GM12878 (cell line): ENCODE measurements at regions not wholly inside any gene's neighbourhood (a gene's known extent, or its start where the extent isn't known, plus 50 kb on each side); places are given as distances from the start of the nearest gene placed in this dataset.

Experiments
- ATAC-seq: fragments of 200-7000 bp; cut with Tn5 transposase; 3 replicates; pipeline ENCODE4 v1.9.1; 2020; ENCODE audit warnings: mild to moderate bottlenecking, moderate library complexity
- BruUV-seq: library from RNA; stranded (reverse); fragments of 400-500 nt; replicated peaks from 2 replicates; lab custom pipeline; 2021; lab: Mats Ljungman, UMichigan
- CTCF ChIA-PET: fragments of 300-600 bp; sonication (Branson Sonifier 250); formaldehyde crosslinking; extraction: SDS; loops from one replicate; lab custom pipeline; 2021; ENCODE audit warnings: inconsistent platforms; lab: Yijun Ruan, JAX
- POLR2A ChIA-PET: fragments of 350-600 bp; formaldehyde crosslinking; extraction: SDS; loops from one replicate; lab custom pipeline; 2021; ENCODE audit warnings: inconsistent platforms; lab: Charles Lee
- RAD21 ChIA-PET: fragments of 300-600 bp; sonication (Branson Sonifier 250); formaldehyde crosslinking; loops from one replicate; lab custom pipeline; 2023; ENCODE audit warnings: antibody characterized with exemption; ENCODE audit not compliant: unreplicated experiment; lab: Charles Lee
- SMC1A ChIA-PET: fragments of 300-600 bp; sonication (Branson Sonifier 250); formaldehyde crosslinking; loops from one replicate; lab custom pipeline; 2023; ENCODE audit not compliant: unreplicated experiment, uncharacterized antibody; lab: Charles Lee
- DNase-seq: peaks from one replicate; pipeline ENCODE4 v3.0.0-alpha.2; 2011; ENCODE audit warnings: low read depth, low spot score
- FAIRE-seq: peaks from 3 replicates; lab custom pipeline; 2011; peaks lifted over from hg19 to GRCh38; lab: Jason Lieb, UNC
- H2AFZ ChIP-seq: 2 replicates; pipeline ENCODE4 v1.6.0; 2011; ENCODE audit warnings: low read depth, low read length, control low read depth; ENCODE audit not compliant: control insufficient read depth
- H3K27ac ChIP-seq: 2 replicates; pipeline ENCODE4 v1.5.1; 2011; ENCODE audit warnings: control low read depth; ENCODE audit not compliant: control insufficient read depth, insufficient read depth
- H3K27me3 ChIP-seq, 2 experiments: replicated peaks in 1 of 2; 2 replicates each; pipeline versions ENCODE4 v1.6.0 to v1.6.1; 2011; ENCODE audit warnings: low read length in 1 of 2; ENCODE audit not compliant: control insufficient read depth in 2 of 2, insufficient read depth in 2 of 2
- H3K36me3 ChIP-seq, 2 experiments: 2 replicates each; pipeline ENCODE4 v1.5.1; 2011; ENCODE audit warnings: low read length in 1 of 2; ENCODE audit not compliant: control insufficient read depth in 2 of 2, insufficient read depth in 2 of 2
- H3K4me1 ChIP-seq: 2 replicates; pipeline ENCODE4 v1.6.1; 2011; ENCODE audit warnings: mild to moderate bottlenecking, low read length, moderate library complexity, mixed read lengths; ENCODE audit not compliant: control insufficient read depth, insufficient read depth
- H3K4me2 ChIP-seq: 2 replicates; pipeline ENCODE4 v1.6.0; 2011; ENCODE audit warnings: control low read depth; ENCODE audit not compliant: control insufficient read depth, insufficient read depth
- H3K4me3 ChIP-seq: fragments of 200-600 bp; sonication (generic); 2 replicates; pipeline ENCODE4 v1.5.1; 2016
- H3K79me2 ChIP-seq: 2 replicates; pipeline ENCODE4 v1.6.0; 2011; ENCODE audit warnings: low read length; ENCODE audit not compliant: control insufficient read depth, insufficient read depth
- H3K9ac ChIP-seq: 2 replicates; pipeline ENCODE4 v1.8.0; 2011; ENCODE audit warnings: low read length, control low read depth, mixed read lengths; ENCODE audit not compliant: control insufficient read depth, insufficient read depth
- H3K9me3 ChIP-seq: replicated peaks from 3 replicates; pipeline ENCODE4 v1.5.1; 2011; ENCODE audit warnings: mild to moderate bottlenecking, low read length; ENCODE audit not compliant: control insufficient read depth, insufficient read depth
- H4K20me1 ChIP-seq: 2 replicates; pipeline ENCODE4 v1.6.0; 2011; ENCODE audit not compliant: control insufficient read depth, insufficient read depth
- GATAD2B ChIP-seq: fragments of 450-650 bp; conservative IDR thresholded peaks from 2 replicates; pipeline ENCODE4 v1.6.1; 2017; ENCODE audit warnings: low read depth, mild to moderate bottlenecking, moderate library complexity
- PKNOX1 ChIP-seq: fragments of 450-650 bp; IDR thresholded peaks from 2 replicates; pipeline ENCODE4 v1.6.1; 2016; ENCODE audit warnings: mild to moderate bottlenecking
- RB1 ChIP-seq: fragments of 450-650 bp; formaldehyde crosslinking; IDR thresholded peaks from 2 replicates; pipeline ENCODE4 v1.6.1; 2017; ENCODE audit warnings: mild to moderate bottlenecking, borderline replicate concordance
- ZNF592 ChIP-seq: fragments of 450-650 bp; IDR thresholded peaks from 2 replicates; pipeline ENCODE4 v1.6.1; 2017; ENCODE audit warnings: mild to moderate bottlenecking, moderate library complexity
- WGBS: methylation state at CpG from one replicate; pipeline ENCODE4 v1.1.6; 2016; ENCODE audit warnings: low lambda C conversion rate; ENCODE audit not compliant: insufficient replicate concordance, insufficient coverage; ENCODE audit errors: missing lambda C conversion rate; 5-methylcytosine and 5-hydroxymethylcytosine counted together
- in situ Hi-C: fragments of 300-500 bp; cut with MboI; formaldehyde crosslinking; loops from 9 replicates; pipeline ENCODE4 v1.14.3; 2018; ENCODE audit warnings: mixed read lengths
- intact Hi-C: fragments of 100-400 bp; cut with micrococcal nuclease; formaldehyde crosslinking; loops from one replicate; pipeline ENCODE4 v1.14.2; 2022; ENCODE audit not compliant: unreplicated experiment

- no peak for TF ChIP-seq ZNF592
- peak; percentile 35; the same call in 1 of the 2 replicates for TF ChIP-seq PKNOX1
- TF ChIP-seq, all 136 proteins: peak for 8
These were observed 82.8 kb upstream of the MDM1 start (continued) for GRCh38 chr12:68414988-68415387.

GRCh38 chr12:68416350-68416749, 84.2 kb upstream of the MDM1 start:
- RAD21 ChIA-PET: interaction anchor here (1.5 to 5.2 kb wide), 9 partner anchors 24 to 223 kb away, joined by 4 to 41 read pairs (median 7); no protein-coding TSS in a partner anchor
- intact Hi-C loops (no loop called here), in situ Hi-C loops (no loop called here)
- no peak overlapping the region for H3K9ac ChIP-seq
- SMC1A ChIA-PET: interaction anchor here (1.4 to 7.0 kb wide), 12 partner anchors 9 to 223 kb away, joined by 3 to 81 read pairs (median 9); no protein-coding TSS in a partner anchor
- H4K20me1 ChIP-seq: no peaks in the 10 kb centered on the region
- POLR2A ChIA-PET: interaction anchor here (0.5 to 2.0 kb wide), 6 partner anchors 20 to 99 kb away, joined by 3 to 8 read pairs (median 5); no protein-coding TSS in a partner anchor
- FAIRE-seq: no peak
- CTCF ChIA-PET: interaction anchor here (0.8 to 2.2 kb wide), 7 partner anchors 9 to 57 kb away, joined by 3 to 9 read pairs (median 4); no protein-coding TSS in a partner anchor
- no TSS peak for BruUV-seq
- no peaks in the 10 kb centered on the region for H3K4me1 ChIP-seq
- no peaks in the 10 kb centered on the region for H3K27me3 ChIP-seq
- no peaks in the 10 kb centered on the region for H3K9me3 ChIP-seq
- H3K27ac ChIP-seq: no peak overlapping the region
- 92% methylated on average over 6 of the region's 6 CpGs for WGBS
- H3K4me2 ChIP-seq: no peak overlapping the region
- no peaks in the 10 kb centered on the region for H3K79me2 ChIP-seq
- no peak overlapping the region for H3K4me3 ChIP-seq
- H3K36me3 ChIP-seq: no peaks in the 10 kb centered on the region
- no peak for DNase-seq
- TF ChIP-seq RB1 (no peak), GATAD2B (no peak)
- H2AFZ ChIP-seq: no peak overlapping the region
- no peak for ATAC-seq
